ENCODE measurements at regions not wholly inside any gene's neighbourhood (a gene's known extent, or its start where the extent isn't known, plus 50 kb on each side); places are given as distances from the start of the nearest gene placed in this dataset.

GRCh38 chr2:55772109-55772980 lies 78.7 kb upstream of the PNPT1 start:
- no peak overlapping the region for H3K9ac ChIP-seq (ENCODE audit: low read length)
- no peak overlapping the region for H3K27ac ChIP-seq (ENCODE audit: low read depth, low read length)
- DNase-seq: no peak
- no peaks in the 10 kb centered on the region for H3K9me3 ChIP-seq (ENCODE audit: insufficient read depth, low read depth, low read length)
- no peak overlapping the region for H2BK12ac ChIP-seq (ENCODE audit: low read length)
- no peak overlapping the region for H3K14ac ChIP-seq (ENCODE audit: low read length)
- no peak overlapping the region for H4K12ac ChIP-seq (ENCODE audit: low read depth, low read length)
- WGBS (ENCODE audit: extremely low coverage, insufficient coverage, insufficient read length): no CpG with 5 or more reads among the region's 7 CpGs
- H3K36me3 ChIP-seq (ENCODE audit: control insufficient read depth in 1 of 2, insufficient read depth in 2 of 2, low read length in 2 of 2): no peaks in the 10 kb centered on the region
- H2AFZ ChIP-seq (ENCODE audit: insufficient read depth, low read length, poor library complexity): no peak overlapping the region
- no peak overlapping the region for H4K91ac ChIP-seq (ENCODE audit: low read depth, low read length)
- H3K4ac ChIP-seq (ENCODE audit: low read depth, low read length): no peak overlapping the region
- no peak overlapping the region for H2BK5ac ChIP-seq (ENCODE audit: low read depth, low read length, poor library complexity)
- H2BK120ac ChIP-seq (ENCODE audit: insufficient read depth, low read length, poor library complexity): no peak overlapping the region
- no peak overlapping the region for H3K4me2 ChIP-seq (ENCODE audit: low read length)
- no peaks in the 10 kb centered on the region for H3K79me2 ChIP-seq (ENCODE audit: control insufficient read depth, insufficient read depth, low read length, poor library complexity)
- no peak overlapping the region for H4K8ac ChIP-seq (ENCODE audit: low read depth, low read length)
- H3K18ac ChIP-seq (ENCODE audit: low read length): no peak overlapping the region
- H3K4me1 ChIP-seq (ENCODE audit: control insufficient read depth in 1 of 2, insufficient read depth in 2 of 2, low read length in 2 of 2): no peaks in the 10 kb centered on the region
- no peak overlapping the region for H2AK5ac ChIP-seq (ENCODE audit: low read length)
- no peak overlapping the region for H3K4me3 ChIP-seq (ENCODE audit: low read depth, low read length)
- no peaks in the 10 kb centered on the region for H3K27me3 ChIP-seq (ENCODE audit: insufficient read depth, low read length)
- no peaks in the 10 kb centered on the region for H3K79me1 ChIP-seq (ENCODE audit: low read length)
- H3K23ac ChIP-seq (ENCODE audit: low read length): no peak overlapping the region

DNA sequence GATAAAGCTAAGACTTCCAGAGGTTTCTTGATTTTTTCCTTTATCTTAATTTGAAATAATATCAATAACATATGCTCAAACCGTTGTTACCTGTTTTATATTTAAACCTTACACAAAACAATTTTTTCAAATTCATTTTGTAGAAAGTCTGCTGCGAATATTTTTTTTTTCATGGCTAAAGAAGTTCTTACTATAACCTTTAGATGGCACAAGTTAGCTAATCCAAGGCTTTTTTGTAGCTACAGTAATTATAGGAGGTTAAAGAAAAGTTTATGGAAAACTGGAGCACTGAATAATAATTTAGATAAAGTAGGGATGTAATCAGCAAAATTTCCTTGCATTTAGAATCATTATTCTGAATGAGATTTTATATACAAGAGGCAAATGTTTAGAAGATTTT lies 78.0 kb upstream of the PNPT1 start:
- Histone ChIP-seq H2BK120ac (ENCODE audit: insufficient read depth, low read length, poor library complexity) (no peak overlapping the region), H3K27me3 (ENCODE audit: insufficient read depth, low read length) (no peaks in the 10 kb centered on the region)

GRCh38 chr2:55768991-55769390 lies 75.3 kb upstream of the PNPT1 start:
- H3K9ac ChIP-seq (ENCODE audit: low read length): no peak overlapping the region
- DNase-seq: no peak
- H2BK12ac ChIP-seq (ENCODE audit: low read length): no peak overlapping the region
- no peaks in the 10 kb centered on the region for H3K9me3 ChIP-seq (ENCODE audit: insufficient read depth, low read depth, low read length)
- no peak overlapping the region for H3K4me2 ChIP-seq (ENCODE audit: low read length)
- no peak overlapping the region for H3K4me3 ChIP-seq (ENCODE audit: low read depth, low read length)
- whole genome bisulfite sequencing (ENCODE audit: extremely low coverage, insufficient coverage, insufficient read length): no CpG with 5 or more reads among the region's 2 CpGs
- no peak overlapping the region for H4K91ac ChIP-seq (ENCODE audit: low read depth, low read length)
- H2BK120ac ChIP-seq (ENCODE audit: insufficient read depth, low read length, poor library complexity): no peak overlapping the region
- no peak overlapping the region for H3K27ac ChIP-seq (ENCODE audit: low read depth, low read length)
- H4K12ac ChIP-seq (ENCODE audit: low read depth, low read length): no peak overlapping the region
- H3K36me3 ChIP-seq (ENCODE audit: control insufficient read depth in 1 of 2, insufficient read depth in 2 of 2, low read length in 2 of 2): no peaks in the 10 kb centered on the region
- no peak overlapping the region for H3K18ac ChIP-seq (ENCODE audit: low read length)
- H4K8ac ChIP-seq (ENCODE audit: low read depth, low read length): no peak overlapping the region
- H3K79me1 ChIP-seq (ENCODE audit: low read length): no peaks in the 10 kb centered on the region
- H2BK5ac ChIP-seq (ENCODE audit: low read depth, low read length, poor library complexity): no peak overlapping the region
- H3K4ac ChIP-seq (ENCODE audit: low read depth, low read length): no peak overlapping the region
- no peaks in the 10 kb centered on the region for H3K79me2 ChIP-seq (ENCODE audit: control insufficient read depth, insufficient read depth, low read length, poor library complexity)
- no peak overlapping the region for H2AK5ac ChIP-seq (ENCODE audit: low read length)
- H2AFZ ChIP-seq (ENCODE audit: insufficient read depth, low read length, poor library complexity): no peak overlapping the region
- no peak overlapping the region for H3K14ac ChIP-seq (ENCODE audit: low read length)
- H3K27me3 ChIP-seq (ENCODE audit: insufficient read depth, low read length): no peaks in the 10 kb centered on the region
- no peaks in the 10 kb centered on the region for H3K4me1 ChIP-seq (ENCODE audit: control insufficient read depth in 1 of 2, insufficient read depth in 2 of 2, low read length in 2 of 2)
- H3K23ac ChIP-seq (ENCODE audit: low read length): no peak overlapping the region

More for the DNA sequence above, 78.0 kb upstream of the PNPT1 start:
- Histone ChIP-seq H2AFZ (ENCODE audit: insufficient read depth, low read length, poor library complexity) (no peak overlapping the region), H3K4me2 (ENCODE audit: low read length) (no peak overlapping the region), H2BK5ac (ENCODE audit: low read depth, low read length, poor library complexity) (no peak overlapping the region), H3K9me3 (ENCODE audit: insufficient read depth, low read depth, low read length) (no peaks in the 10 kb centered on the region), H4K12ac (ENCODE audit: low read depth, low read length) (no peak overlapping the region), H3K23ac (ENCODE audit: low read length) (no peak overlapping the region), H3K4ac (ENCODE audit: low read depth, low read length) (no peak overlapping the region), H3K14ac (ENCODE audit: low read length) (no peak overlapping the region), H3K18ac (ENCODE audit: low read length) (no peak overlapping the region), H3K4me3 (ENCODE audit: low read depth, low read length) (no peak overlapping the region), H2AK5ac (ENCODE audit: low read length) (no peak overlapping the region), H3K9ac (ENCODE audit: low read length) (no peak overlapping the region), H3K79me2 (ENCODE audit: control insufficient read depth, insufficient read depth, low read length, poor library complexity) (no peaks in the 10 kb centered on the region), H4K8ac (ENCODE audit: low read depth, low read length) (no peak overlapping the region), H2BK12ac (ENCODE audit: low read length) (no peak overlapping the region), H3K27ac (ENCODE audit: low read depth, low read length) (no peak overlapping the region), H3K79me1 (ENCODE audit: low read length) (no peaks in the 10 kb centered on the region), H4K91ac (ENCODE audit: low read depth, low read length) (no peak overlapping the region), H3K4me1 (ENCODE audit: control insufficient read depth in 1 of 2, insufficient read depth in 2 of 2, low read length in 2 of 2) (no peaks in the 10 kb centered on the region), H3K36me3 (ENCODE audit: control insufficient read depth in 1 of 2, insufficient read depth in 2 of 2, low read length in 2 of 2) (no peaks in the 10 kb centered on the region)
- DNase-seq: peak in 1 of 2 donors; percentile 65
- no CpG with 5 or more reads among the region's 2 CpGs for WGBS (ENCODE audit: extremely low coverage, insufficient coverage, insufficient read length)

- Histone ChIP-seq H3K4me3 (ENCODE audit: low read depth, low read length) (no peak overlapping the region), H2BK5ac (ENCODE audit: low read depth, low read length, poor library complexity) (no peak overlapping the region), H3K27ac (ENCODE audit: low read depth, low read length) (no peak overlapping the region), H3K23ac (ENCODE audit: low read length) (no peak overlapping the region), H3K79me2 (ENCODE audit: control insufficient read depth, insufficient read depth, low read length, poor library complexity) (no peaks in the 10 kb centered on the region), H3K14ac (ENCODE audit: low read length) (no peak overlapping the region), H2BK12ac (ENCODE audit: low read length) (no peak overlapping the region), H3K36me3 (ENCODE audit: control insufficient read depth in 1 of 2, insufficient read depth in 2 of 2, low read length in 2 of 2) (no peaks in the 10 kb centered on the region), H3K18ac (ENCODE audit: low read length) (no peak overlapping the region), H3K79me1 (ENCODE audit: low read length) (no peaks in the 10 kb centered on the region), H3K4ac (ENCODE audit: low read depth, low read length) (no peak overlapping the region), H3K9ac (ENCODE audit: low read length) (no peak overlapping the region), H2BK120ac (ENCODE audit: insufficient read depth, low read length, poor library complexity) (no peak overlapping the region), H4K12ac (ENCODE audit: low read depth, low read length) (no peak overlapping the region), H2AK5ac (ENCODE audit: low read length) (no peak overlapping the region), H3K4me2 (ENCODE audit: low read length) (no peak overlapping the region), H2AFZ (ENCODE audit: insufficient read depth, low read length, poor library complexity) (no peak overlapping the region), H4K91ac (ENCODE audit: low read depth, low read length) (no peak overlapping the region), H3K4me1 (ENCODE audit: control insufficient read depth in 1 of 2, insufficient read depth in 2 of 2, low read length in 2 of 2) (no peaks in the 10 kb centered on the region), H3K27me3 (ENCODE audit: insufficient read depth, low read length) (no peaks in the 10 kb centered on the region), H4K8ac (ENCODE audit: low read depth, low read length) (no peak overlapping the region), H3K9me3 (ENCODE audit: insufficient read depth, low read depth, low read length) (no peaks in the 10 kb centered on the region)
- DNase-seq: no peak
These were observed 73.3 kb upstream of the PNPT1 start for GRCh38 chr2:55766947-55767346.

All from trophoblast cell (in vitro differentiated cells and primary cell).